ENCODE measurements at regions not wholly inside any gene's neighbourhood (a gene's known extent, or its start where the extent isn't known, plus 50 kb on each side); places are given as distances from the start of the nearest gene placed in this dataset.

- no peak overlapping the region for H3K9ac ChIP-seq (ENCODE audit: low read length in 5 of 5)
- no peak overlapping the region for H3K27ac ChIP-seq (ENCODE audit: low read depth, low read length)
- no peak overlapping the region for H3K4me3 ChIP-seq (ENCODE audit: low read depth in 1 of 5, low read length in 5 of 5)
- H3K36me3 ChIP-seq (ENCODE audit: control insufficient read depth in 5 of 5, insufficient read depth in 5 of 5, low read length in 5 of 5) = peaks cover 0 to under 1% (median 0%) of the 10 kb centered on the region in 5 donors
- no peaks in the 10 kb centered on the region for H3K9me3 ChIP-seq (ENCODE audit: control insufficient read depth in 5 of 5, low read length in 5 of 5)
- peaks cover 0 to 29% (median 6%) of the 10 kb centered on the region in 5 donors for H3K4me1 ChIP-seq (ENCODE audit: control insufficient read depth in 5 of 5, insufficient read depth in 5 of 5, low read length in 5 of 5)
- no peaks in the 10 kb centered on the region for H3K27me3 ChIP-seq (ENCODE audit: control insufficient read depth in 5 of 5, insufficient read depth in 4 of 5, low read length in 5 of 5)
Measured at GRCh38 chr6:150705392-150705791, 105.7 kb downstream of the PLEKHG1 start.

- Histone ChIP-seq H3K9me3 (ENCODE audit: control insufficient read depth in 5 of 5, low read length in 5 of 5) (no peaks in the 10 kb centered on the region), H3K9ac (ENCODE audit: low read length in 5 of 5) (no peak overlapping the region), H3K27ac (ENCODE audit: low read depth, low read length) (no peak overlapping the region), H3K4me3 (ENCODE audit: low read depth in 1 of 5, low read length in 5 of 5) (no peak overlapping the region), H3K27me3 (ENCODE audit: control insufficient read depth in 5 of 5, insufficient read depth in 4 of 5, low read length in 5 of 5) (no peaks in the 10 kb centered on the region), H3K4me1 (ENCODE audit: control insufficient read depth in 5 of 5, insufficient read depth in 5 of 5, low read length in 5 of 5) (peaks cover 0 to 28% (median 13%) of the 10 kb centered on the region in 5 donors), H3K36me3 (ENCODE audit: control insufficient read depth in 5 of 5, insufficient read depth in 5 of 5, low read length in 5 of 5) (peaks cover 0 to 3% (median 0%) of the 10 kb centered on the region in 5 donors)
Measured at GRCh38 chr6:150710236-150710635, 110.6 kb downstream of the PLEKHG1 start.

- Histone ChIP-seq H3K27me3 (ENCODE audit: control insufficient read depth in 5 of 5, insufficient read depth in 4 of 5, low read length in 5 of 5) (no peaks in the 10 kb centered on the region), H3K9me3 (ENCODE audit: control insufficient read depth in 5 of 5, low read length in 5 of 5) (no peaks in the 10 kb centered on the region), H3K4me1 (ENCODE audit: control insufficient read depth in 5 of 5, insufficient read depth in 5 of 5, low read length in 5 of 5) (peaks cover 0 to 26% (median 13%) of the 10 kb centered on the region in 5 donors), H3K27ac (ENCODE audit: low read depth, low read length) (no peak overlapping the region), H3K4me3 (ENCODE audit: low read depth in 1 of 5, low read length in 5 of 5) (no peak overlapping the region), H3K36me3 (ENCODE audit: control insufficient read depth in 5 of 5, insufficient read depth in 5 of 5, low read length in 5 of 5) (peaks cover 0 to 3% (median 0%) of the 10 kb centered on the region in 5 donors), H3K9ac (ENCODE audit: low read length in 5 of 5) (no peak overlapping the region)
Measured at GRCh38 chr6:150711061-150711460, 111.4 kb downstream of the PLEKHG1 start.

- Histone ChIP-seq H3K9ac (ENCODE audit: low read length in 5 of 5) (no peak overlapping the region), H3K27ac (ENCODE audit: low read depth, low read length) (no peak overlapping the region), H3K36me3 (ENCODE audit: control insufficient read depth in 5 of 5, insufficient read depth in 5 of 5, low read length in 5 of 5) (peaks cover 0 to 3% (median 0%) of the 10 kb centered on the region in 5 donors), H3K9me3 (ENCODE audit: control insufficient read depth in 5 of 5, low read length in 5 of 5) (no peaks in the 10 kb centered on the region), H3K27me3 (ENCODE audit: control insufficient read depth in 5 of 5, insufficient read depth in 4 of 5, low read length in 5 of 5) (no peaks in the 10 kb centered on the region), H3K4me3 (ENCODE audit: low read depth in 1 of 5, low read length in 5 of 5) (peak overlapping the region in 1 of 5 donors; percentile 39), H3K4me1 (ENCODE audit: control insufficient read depth in 5 of 5, insufficient read depth in 5 of 5, low read length in 5 of 5) (peaks cover 0 to 28% (median 13%) of the 10 kb centered on the region in 5 donors)
Measured at GRCh38 chr6:150711584-150712504, 112.2 kb downstream of the PLEKHG1 start.

GRCh38 chr6:150712505-150713252, 113.0 kb downstream of the PLEKHG1 start:
- no peak overlapping the region for H3K4me3 ChIP-seq (ENCODE audit: low read depth in 1 of 5, low read length in 5 of 5)
- H3K27ac ChIP-seq (ENCODE audit: low read depth, low read length) = no peak overlapping the region
- H3K36me3 ChIP-seq (ENCODE audit: control insufficient read depth in 5 of 5, insufficient read depth in 5 of 5, low read length in 5 of 5) = peaks cover 0 to 3% (median 0%) of the 10 kb centered on the region in 5 donors
- H3K9ac ChIP-seq (ENCODE audit: low read length in 5 of 5) = no peak overlapping the region
- no peaks in the 10 kb centered on the region for H3K9me3 ChIP-seq (ENCODE audit: control insufficient read depth in 5 of 5, low read length in 5 of 5)
- H3K27me3 ChIP-seq (ENCODE audit: control insufficient read depth in 5 of 5, insufficient read depth in 4 of 5, low read length in 5 of 5) = no peaks in the 10 kb centered on the region
- H3K4me1 ChIP-seq (ENCODE audit: control insufficient read depth in 5 of 5, insufficient read depth in 5 of 5, low read length in 5 of 5) = peaks cover 0 to 26% (median 12%) of the 10 kb centered on the region in 5 donors

GRCh38 chr6:150713487-150713886, 113.8 kb downstream of the PLEKHG1 start:
- Histone ChIP-seq H3K4me1 (ENCODE audit: control insufficient read depth in 5 of 5, insufficient read depth in 5 of 5, low read length in 5 of 5) (peaks cover 0 to 19% (median 10%) of the 10 kb centered on the region in 5 donors), H3K4me3 (ENCODE audit: low read depth in 1 of 5, low read length in 5 of 5) (no peak overlapping the region), H3K27me3 (ENCODE audit: control insufficient read depth in 5 of 5, insufficient read depth in 4 of 5, low read length in 5 of 5) (no peaks in the 10 kb centered on the region), H3K9me3 (ENCODE audit: control insufficient read depth in 5 of 5, low read length in 5 of 5) (no peaks in the 10 kb centered on the region), H3K36me3 (ENCODE audit: control insufficient read depth in 5 of 5, insufficient read depth in 5 of 5, low read length in 5 of 5) (peaks cover 0 to 3% (median 0%) of the 10 kb centered on the region in 5 donors), H3K27ac (ENCODE audit: low read depth, low read length) (no peak overlapping the region), H3K9ac (ENCODE audit: low read length in 5 of 5) (no peak overlapping the region)

- H3K27me3 ChIP-seq (ENCODE audit: control insufficient read depth in 5 of 5, insufficient read depth in 4 of 5, low read length in 5 of 5) = no peaks in the 10 kb centered on the region
- peaks cover 0 to 19% (median 10%) of the 10 kb centered on the region in 5 donors for H3K4me1 ChIP-seq (ENCODE audit: control insufficient read depth in 5 of 5, insufficient read depth in 5 of 5, low read length in 5 of 5)
- H3K27ac ChIP-seq (ENCODE audit: low read depth, low read length) = no peak overlapping the region
- no peak overlapping the region for H3K9ac ChIP-seq (ENCODE audit: low read length in 5 of 5)
- H3K4me3 ChIP-seq (ENCODE audit: low read depth in 1 of 5, low read length in 5 of 5) = no peak overlapping the region
- peaks cover 0 to 3% (median 0%) of the 10 kb centered on the region in 5 donors for H3K36me3 ChIP-seq (ENCODE audit: control insufficient read depth in 5 of 5, insufficient read depth in 5 of 5, low read length in 5 of 5)
- no peaks in the 10 kb centered on the region for H3K9me3 ChIP-seq (ENCODE audit: control insufficient read depth in 5 of 5, low read length in 5 of 5)
Measured at GRCh38 chr6:150713931-150714330, 114.2 kb downstream of the PLEKHG1 start.

GRCh38 chr6:150715133-150715532, 115.4 kb downstream of the PLEKHG1 start:
- Histone ChIP-seq H3K27me3 (ENCODE audit: control insufficient read depth in 5 of 5, insufficient read depth in 4 of 5, low read length in 5 of 5) (no peaks in the 10 kb centered on the region), H3K4me1 (ENCODE audit: control insufficient read depth in 5 of 5, insufficient read depth in 5 of 5, low read length in 5 of 5) (peaks cover 0 to 19% (median 10%) of the 10 kb centered on the region in 5 donors), H3K9me3 (ENCODE audit: control insufficient read depth in 5 of 5, low read length in 5 of 5) (no peaks in the 10 kb centered on the region), H3K9ac (ENCODE audit: low read length in 5 of 5) (no peak overlapping the region), H3K4me3 (ENCODE audit: low read depth in 1 of 5, low read length in 5 of 5) (no peak overlapping the region), H3K27ac (ENCODE audit: low read depth, low read length) (no peak overlapping the region), H3K36me3 (ENCODE audit: control insufficient read depth in 5 of 5, insufficient read depth in 5 of 5, low read length in 5 of 5) (peaks cover 0 to 3% (median 0%) of the 10 kb centered on the region in 5 donors)

GRCh38 chr6:150717419-150717818, 117.7 kb downstream of the PLEKHG1 start:
- no peak overlapping the region for H3K4me3 ChIP-seq (ENCODE audit: low read depth in 1 of 5, low read length in 5 of 5)
- H3K9ac ChIP-seq (ENCODE audit: low read length in 5 of 5) = no peak overlapping the region
- peaks cover 0 to 16% (median under 1%) of the 10 kb centered on the region in 5 donors for H3K4me1 ChIP-seq (ENCODE audit: control insufficient read depth in 5 of 5, insufficient read depth in 5 of 5, low read length in 5 of 5)
- H3K27me3 ChIP-seq (ENCODE audit: control insufficient read depth in 5 of 5, insufficient read depth in 4 of 5, low read length in 5 of 5) = no peaks in the 10 kb centered on the region
- no peak overlapping the region for H3K27ac ChIP-seq (ENCODE audit: low read depth, low read length)
- H3K36me3 ChIP-seq (ENCODE audit: control insufficient read depth in 5 of 5, insufficient read depth in 5 of 5, low read length in 5 of 5) = no peaks in the 10 kb centered on the region
- H3K9me3 ChIP-seq (ENCODE audit: control insufficient read depth in 5 of 5, low read length in 5 of 5) = no peaks in the 10 kb centered on the region

Measured in subcutaneous abdominal adipose tissue (tissue), 5 donors.